K562 (cell line): ENCODE measurements at regions not wholly inside any gene's neighbourhood (a gene's known extent, or its start where the extent isn't known, plus 50 kb on each side); places are given as distances from the start of the nearest gene placed in this dataset.

ENCODE experiments used
- ATAC-seq: fragments of 200-7000 bp; cut with Tn5 transposase; 3 replicates; pipeline ENCODE4 v1.9.1; 2020; ENCODE audit warnings: moderate library complexity
- BruUV-seq: library from RNA; stranded (reverse); fragments of 400-500 nt; replicated peaks from 2 replicates; lab custom pipeline; 2021; lab: Mats Ljungman, UMichigan
- CTCF ChIA-PET: fragments of 300-600 bp; formaldehyde crosslinking; extraction: SDS; loops from one replicate; lab custom pipeline; 2021; ENCODE audit warnings: low intra/inter-chr PET ratio; lab: Yijun Ruan, JAX
- POLR2A ChIA-PET: fragments of 300-600, 350-650 bp; sonication (Branson Sonifier 250); formaldehyde crosslinking; extraction: SDS; loops from one replicate; lab custom pipeline; 2021; ENCODE audit warnings: antibody characterized with exemption, inconsistent platforms; lab: Yijun Ruan, JAX
- DNase-seq, 4 experiments: peaks; one replicate each; pipeline versions ENCODE4 v3.0.0 to v3.0.0-alpha.2; 2011 to 2018; ENCODE audit warnings: low spot score in 3 of 4, mixed read lengths in 3 of 4; ENCODE audit errors: extremely low read depth in 1 of 4
- FAIRE-seq: peaks from 2 replicates; lab custom pipeline; 2011; peaks lifted over from hg19 to GRCh38; lab: Jason Lieb, UNC
- H2AFZ ChIP-seq: 2 replicates; pipeline ENCODE4 v1.6.0; 2011; ENCODE audit warnings: low read depth, low read length, control low read depth, inconsistent platforms
- H3K27ac ChIP-seq: fragments of 200-600 bp; 3 replicates; pipeline ENCODE4 v1.8.0; 2011; ENCODE audit warnings: low read depth, mild to moderate bottlenecking, control low read depth, inconsistent platforms, low read length, moderate library complexity, mixed read lengths; ENCODE audit errors: extremely low read depth
- H3K27me3 ChIP-seq, 2 experiments: fragments of 300-600 bp in 1 of 2; 2 replicates in 1 of 2; 3 replicates in 1 of 2; pipeline versions ENCODE4 v1.6.0 to v1.8.0; 2011; ENCODE audit warnings: inconsistent platforms in 2 of 2, low read length in 2 of 2, mild to moderate bottlenecking in 1 of 2, mixed read lengths in 1 of 2, moderate library complexity in 1 of 2; ENCODE audit not compliant: control insufficient read depth in 2 of 2, insufficient read depth in 2 of 2
- H3K36me3 ChIP-seq: fragments of 300-600 bp; 3 replicates; pipeline ENCODE4 v1.8.0; 2011; ENCODE audit warnings: mild to moderate bottlenecking, low read length, inconsistent platforms; ENCODE audit not compliant: control insufficient read depth, insufficient read depth
- H3K4me1 ChIP-seq, 2 experiments: fragments of 200-600 bp in 1 of 2; replicated peaks in 1 of 2; 2 replicates in 1 of 2; 3 replicates in 1 of 2; pipeline versions ENCODE4 v1.5.1 to v1.8.0; 2011; ENCODE audit warnings: inconsistent platforms in 2 of 2, low read length in 2 of 2, mild to moderate bottlenecking in 1 of 2, mixed read lengths in 1 of 2, moderate library complexity in 1 of 2; ENCODE audit not compliant: control insufficient read depth in 2 of 2, insufficient read depth in 2 of 2
- H3K4me2 ChIP-seq: 2 replicates; pipeline ENCODE4 v1.6.1; 2011; ENCODE audit warnings: low read length, control low read depth, inconsistent platforms, mixed read lengths; ENCODE audit not compliant: insufficient read depth
- H3K4me3 ChIP-seq: fragments of 200-600 bp; sonication (generic), shearing (Covaris generic); 2 replicates; pipeline ENCODE4 v1.5.1; 2016; ENCODE audit warnings: control low read depth, inconsistent platforms
- H3K79me2 ChIP-seq: fragments of 200-600 bp; 3 replicates; pipeline ENCODE4 v1.8.0; 2011; ENCODE audit warnings: low read length, inconsistent platforms; ENCODE audit not compliant: control insufficient read depth, insufficient read depth
- H3K9ac ChIP-seq, 2 experiments: 2 replicates each; pipeline versions ENCODE4 v1.6.0 to v1.6.1; 2011; ENCODE audit warnings: low read depth in 2 of 2, low read length in 2 of 2, control low read depth in 1 of 2, inconsistent platforms in 1 of 2, mild to moderate bottlenecking in 1 of 2, mixed read lengths in 1 of 2; ENCODE audit not compliant: insufficient read depth in 1 of 2
- H3K9me1 ChIP-seq: one replicate; pipeline ENCODE4 v1.6.0; 2011; ENCODE audit warnings: inconsistent platforms, mild to moderate bottlenecking, low read length, moderate library complexity; ENCODE audit not compliant: control insufficient read depth, insufficient read depth
- H3K9me3 ChIP-seq: replicated peaks from 2 replicates; pipeline ENCODE4 v1.5.1; 2011; ENCODE audit warnings: low read depth, low read length, inconsistent platforms; ENCODE audit not compliant: control insufficient read depth, insufficient read depth
- H4K20me1 ChIP-seq: replicated peaks from 2 replicates; pipeline ENCODE4 v1.6.1; 2011; ENCODE audit warnings: low read length, inconsistent platforms, mixed read lengths; ENCODE audit not compliant: control insufficient read depth, insufficient read depth
- BRCA1 ChIP-seq, 2 experiments: fragments of 450-650 bp in 1 of 2; sonication (generic) in 1 of 2; formaldehyde crosslinking in 1 of 2; IDR thresholded peaks; 2 replicates each; pipeline versions ENCODE4 v1.5.0 to v1.6.1; 2017 to 2020; ENCODE audit warnings: mild to moderate bottlenecking in 1 of 2, missing genetic modification reagents in 1 of 2
- HNRNPK ChIP-seq: fragments of 200-400 bp; formaldehyde crosslinking; IDR thresholded peaks from one replicate; pipeline ENCODE4 v1.6.1; 2018; ENCODE audit warnings: mild to moderate bottlenecking, low read depth, low read length; ENCODE audit not compliant: poor library complexity, severe bottlenecking
- KAT8 ChIP-seq: fragments of 450-650 bp; IDR thresholded peaks from 2 replicates; pipeline ENCODE4 v1.6.1; 2016; ENCODE audit warnings: low read depth, mild to moderate bottlenecking
- KLF6 ChIP-seq: fragments of 250-450 bp; sonication (Bioruptor Pico); IDR thresholded peaks from 2 replicates; pipeline ENCODE4 v1.4.0; 2020; ENCODE audit warnings: mild to moderate bottlenecking, moderate library complexity, borderline replicate concordance
- NR2C1 ChIP-seq, 2 experiments: fragments of 450-650 bp; IDR thresholded peaks; 2 replicates each; pipeline ENCODE4 v1.6.1; 2017; ENCODE audit warnings: mild to moderate bottlenecking in 2 of 2, antibody characterized with exemption in 1 of 2, inconsistent platforms in 1 of 2, missing compliant biosample characterization in 1 of 2, missing genetic modification characterization in 1 of 2
- POLR2B ChIP-seq: fragments of 450-650 bp; IDR thresholded peaks from 2 replicates; pipeline ENCODE4 v1.6.1; 2018; ENCODE audit warnings: low read depth; ENCODE audit not compliant: partially characterized antibody
- RFX7 ChIP-seq: fragments of 250-450 bp; sonication (Bioruptor Pico); IDR thresholded peaks from 2 replicates; pipeline ENCODE4 v1.5.1; 2021; ENCODE audit warnings: mild to moderate bottlenecking
- SMARCE1 ChIP-seq: fragments of 450-650 bp; IDR thresholded peaks from 2 replicates; pipeline ENCODE4 v1.7.1; 2016; ENCODE audit warnings: mild to moderate bottlenecking
- SNIP1 ChIP-seq: fragments of 450-650 bp; IDR thresholded peaks from 2 replicates; pipeline ENCODE4 v1.7.1; 2017; ENCODE audit warnings: low read depth, mild to moderate bottlenecking
- SP2 ChIP-seq: IDR thresholded peaks from 2 replicates; pipeline ENCODE4 v1.6.1; 2011; ENCODE audit warnings: mild to moderate bottlenecking, low read depth, low read length, moderate library complexity; ENCODE audit not compliant: poor library complexity, severe bottlenecking; ENCODE audit errors: extremely low read depth
- ZNF23 ChIP-seq: fragments of 250-450 bp; sonication (Bioruptor Pico); IDR thresholded peaks from 2 replicates; pipeline ENCODE4 v1.4.0; 2020; ENCODE audit warnings: mild to moderate bottlenecking
- WGBS: fragments of 100-300 bp; shearing (Covaris generic); methylation state at CpG from one replicate; pipeline ENCODE4 v1.1.6; 2016; ENCODE audit warnings: low coverage, mixed read lengths; ENCODE audit not compliant: insufficient coverage; ENCODE audit errors: missing lambda C conversion rate; 5-methylcytosine and 5-hydroxymethylcytosine counted together
- in situ Hi-C: fragments of 300-500 bp; cut with MboI; formaldehyde crosslinking; loops from 4 replicates; pipeline ENCODE4 v1.15.0; 2018; ENCODE audit warnings: inconsistent platforms, mixed read lengths
- intact Hi-C: fragments of 100-400 bp; cut with micrococcal nuclease; formaldehyde crosslinking; loops from 2 replicates; pipeline ENCODE4 v1.14.2; 2022
- TF ChIP-seq, protein P1 (sequence below): fragments of 200-800 bp; sonication (Bioruptor generic); IDR thresholded peaks from 2 replicates; pipeline ENCODE4 v1.6.1; 2017; ENCODE audit warnings: missing genetic modification characterization, missing compliant biosample characterization

DNA sequence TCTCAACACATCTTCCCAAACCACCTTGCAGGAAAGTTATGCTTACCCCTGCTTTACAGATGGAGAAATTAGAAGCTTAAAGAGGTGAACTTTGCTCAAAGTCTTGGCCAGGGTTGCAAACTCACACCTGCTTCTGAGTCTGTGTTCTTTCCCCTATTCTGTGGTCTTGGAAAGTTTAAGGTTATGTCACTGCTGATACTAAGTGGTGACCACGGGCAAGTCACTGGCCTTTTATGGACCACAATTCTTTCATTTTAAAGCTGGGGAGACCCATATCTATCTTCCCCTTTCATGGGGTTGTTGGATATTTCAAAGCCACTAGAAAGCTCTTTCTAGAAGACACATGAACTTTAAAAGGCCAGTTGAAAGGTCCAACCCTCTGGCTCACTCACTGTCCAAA lies 95.4 kb upstream of the KLF4 start:
- H3K4me3 ChIP-seq: no peak overlapping the region
- no peak for ATAC-seq
- H3K27ac ChIP-seq: no peak overlapping the region
- H4K20me1 ChIP-seq: no peaks in the 10 kb centered on the region
- ChIA-PET CTCF (no interaction called here), POLR2A (no interaction called here)
- no peaks in the 10 kb centered on the region for H3K36me3 ChIP-seq
- peaks cover 3 to 41% of the 10 kb centered on the region in 2 experiments; a peak in 4 of 5 replicates for H3K27me3 ChIP-seq
- in situ Hi-C loops (no loop called here), intact Hi-C loops (no loop called here)
- FAIRE-seq: no peak
- no peak for TF ChIP-seq SNIP1
- no peak overlapping the region for H2AFZ ChIP-seq
- no peaks in the 10 kb centered on the region for H3K79me2 ChIP-seq
- H3K4me2 ChIP-seq: no peak overlapping the region
- DNase-seq: no peak
- no TSS peak for BruUV-seq
- no peak overlapping the region for H3K9ac ChIP-seq
- H3K9me3 ChIP-seq: no peaks in the 10 kb centered on the region
- H3K9me1 ChIP-seq: no peaks in the 10 kb centered on the region
- WGBS: 0% methylated on average over 1 of the region's 1 CpG
- no peaks in the 10 kb centered on the region for H3K4me1 ChIP-seq

DNA sequence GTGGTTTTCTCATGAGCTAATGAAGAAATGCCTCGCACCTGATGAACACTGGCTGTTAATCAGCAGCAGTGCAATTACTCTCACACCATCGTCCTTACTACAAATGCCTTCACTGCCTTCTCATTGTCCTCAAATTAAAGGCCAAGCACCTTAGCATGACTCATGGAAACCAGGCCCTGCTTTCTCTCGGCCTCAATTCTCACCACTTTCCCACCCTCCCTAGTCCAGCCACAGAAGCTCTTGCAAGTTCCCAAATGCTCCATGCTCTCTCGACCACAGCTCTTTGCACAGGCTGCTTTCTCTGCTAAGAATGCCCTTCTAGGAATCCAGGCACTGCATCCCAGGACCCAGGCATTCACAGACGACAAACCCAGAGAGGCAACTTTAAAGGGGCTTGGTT lies 94.6 kb upstream of the KLF4 start:
- POLR2A ChIA-PET: interaction anchor here (0.7 kb wide), 1 partner anchor 8 kb away, joined by 3 read pairs; no protein-coding TSS in a partner anchor
- Histone ChIP-seq H3K4me2 (no peak overlapping the region), H3K9me1 (no peaks in the 10 kb centered on the region), H3K4me1 (no peaks in the 10 kb centered on the region), H3K9ac (no peak overlapping the region), H2AFZ (no peak overlapping the region), H3K27ac (no peak overlapping the region), H3K27me3 (peaks cover 3 to 35% of the 10 kb centered on the region in 2 experiments; a peak in 4 of 5 replicates), H3K79me2 (no peaks in the 10 kb centered on the region), H3K9me3 (no peaks in the 10 kb centered on the region), H3K4me3 (no peak overlapping the region), H4K20me1 (no peaks in the 10 kb centered on the region), H3K36me3 (no peaks in the 10 kb centered on the region)
- intact Hi-C loops: no loop called here
- no TSS peak for BruUV-seq
- CTCF ChIA-PET: no interaction called here
- DNase-seq (no peak), FAIRE-seq (no peak), ATAC-seq (no peak)
- 0% methylated on average over 5 of the region's 5 CpGs for WGBS
- TF ChIP-seq SP2 (no peak), BRCA1 (IDR thresholded peaks at IDR 0.05) (no peak), BRCA1 (CRISPR knock-in tag; IDR thresholded peaks at IDR 0.05) (no peak), POLR2B (no peak), KAT8 (no peak), KLF6 (CRISPR knock-in tag) (no peak), NR2C1 (IDR thresholded peaks at IDR 0.05) (no peak), NR2C1 (tag; IDR thresholded peaks at IDR 0.05) (no peak), RFX7 (CRISPR knock-in tag) (no peak), HNRNPK (no peak), SMARCE1 (no peak), ZNF23 (CRISPR knock-in tag) (no peak)
- TF ChIP-seq, protein P1, sequence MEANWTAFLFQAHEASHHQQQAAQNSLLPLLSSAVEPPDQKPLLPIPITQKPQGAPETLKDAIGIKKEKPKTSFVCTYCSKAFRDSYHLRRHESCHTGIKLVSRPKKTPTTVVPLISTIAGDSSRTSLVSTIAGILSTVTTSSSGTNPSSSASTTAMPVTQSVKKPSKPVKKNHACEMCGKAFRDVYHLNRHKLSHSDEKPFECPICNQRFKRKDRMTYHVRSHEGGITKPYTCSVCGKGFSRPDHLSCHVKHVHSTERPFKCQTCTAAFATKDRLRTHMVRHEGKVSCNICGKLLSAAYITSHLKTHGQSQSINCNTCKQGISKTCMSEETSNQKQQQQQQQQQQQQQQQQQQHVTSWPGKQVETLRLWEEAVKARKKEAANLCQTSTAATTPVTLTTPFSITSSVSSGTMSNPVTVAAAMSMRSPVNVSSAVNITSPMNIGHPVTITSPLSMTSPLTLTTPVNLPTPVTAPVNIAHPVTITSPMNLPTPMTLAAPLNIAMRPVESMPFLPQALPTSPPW (CRISPR knock-in tag): no peak
- in situ Hi-C loops: no loop called here
